Vagina (tissue), 2 donors: ENCODE measurements at regions not wholly inside any gene's neighbourhood (a gene's known extent, or its start where the extent isn't known, plus 50 kb on each side); places are given as distances from the start of the nearest gene placed in this dataset.
"Not testable (repeated sequence)": the region's sequence is repeated elsewhere in the genome, so short reads cannot be mapped to it uniquely, and the experiment has no call there.

Experiments used
- DNase-seq, 2 donors: peaks; one replicate each; pipeline ENCODE4 v3.0.0-alpha.2; 2017; ENCODE audit errors: extremely low spot score in 2 of 2
- H3K27ac ChIP-seq: fragments of 200-600 bp; sonication (generic); one replicate; pipeline ENCODE4 v1.5.1; 2019
- H3K27me3 ChIP-seq: fragments of 200-600 bp; sonication (generic); one replicate; pipeline ENCODE4 v1.5.1; 2019
- H3K36me3 ChIP-seq, 2 donors: fragments of 200-600 bp; sonication (generic); one replicate each; pipeline ENCODE4 v1.5.1; 2017 to 2019
- H3K4me1 ChIP-seq: fragments of 200-600 bp; sonication (generic); one replicate; pipeline ENCODE4 v1.5.1; 2019
- H3K4me3 ChIP-seq, 2 donors: fragments of 200-600 bp; sonication (generic); 1 replicate in 1 of 2; 2 replicates in 1 of 2; pipeline ENCODE4 v1.5.1; 2016 to 2019
- H3K9me3 ChIP-seq: fragments of 200-600 bp; sonication (generic); one replicate; pipeline ENCODE4 v1.5.1; 2019
- POLR2A ChIP-seq, 2 donors: fragments of 450-650 bp; IDR thresholded peaks; one replicate each; pipeline ENCODE4 v1.6.1; 2017; ENCODE audit warnings: antibody characterized with exemption in 2 of 2, mild to moderate bottlenecking in 2 of 2, moderate library complexity in 2 of 2
- POLR2AphosphoS5 ChIP-seq, 2 donors: sonication (generic); formaldehyde crosslinking; IDR thresholded peaks; one replicate each; pipeline ENCODE4 v1.9.0; 2017; ENCODE audit warnings: antibody characterized with exemption in 2 of 2, mild to moderate bottlenecking in 2 of 2, low read depth in 1 of 2; ENCODE audit not compliant: insufficient read depth in 1 of 2
- intact Hi-C: fragments of 100-400 bp; cut with DNase I; formaldehyde crosslinking; loops from one replicate; pipeline ENCODE4 v1.15.1; 2023
- TF ChIP-seq, protein P1 (sequence below), 3 experiments: fragments of 450-650 bp in 2 of 3; fragments of 200-600 bp in 1 of 3; sonication (generic) in 1 of 3; IDR thresholded peaks; one replicate each; pipeline ENCODE4 v1.5.1; 2017 to 2019; ENCODE audit warnings: antibody characterized with exemption in 3 of 3, mild to moderate bottlenecking in 2 of 3, moderate library complexity in 2 of 3

DNA sequence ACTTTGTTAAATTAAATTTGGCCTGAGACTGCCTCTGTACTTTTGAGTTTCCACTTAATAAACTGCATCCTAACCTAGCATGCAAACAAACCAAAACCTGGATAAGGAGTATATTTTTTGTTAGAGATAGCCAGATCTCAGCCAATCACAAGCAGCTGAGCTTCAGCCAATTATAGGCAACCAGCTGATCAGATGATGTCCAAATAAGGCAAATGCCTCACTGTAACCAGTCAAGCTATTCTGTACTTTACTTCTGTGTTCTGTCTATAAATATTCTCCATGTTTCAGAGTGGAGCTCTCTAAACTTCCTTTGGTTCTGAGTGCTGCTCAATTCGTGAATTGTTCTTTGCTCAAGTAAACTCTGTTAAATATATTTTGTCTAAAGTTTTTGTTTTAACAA is 194.6 kb upstream of the RGS17 start:
- intact Hi-C loops, result no loop called here
- no peak for TF ChIP-seq POLR2A (IDR thresholded peaks at IDR 0.05)
- TF ChIP-seq POLR2AphosphoS5 (IDR thresholded peaks at IDR 0.05; ENCODE audit: insufficient read depth in 1 of 2, low read depth in 1 of 2), result no peak
- TF ChIP-seq, protein P1, sequence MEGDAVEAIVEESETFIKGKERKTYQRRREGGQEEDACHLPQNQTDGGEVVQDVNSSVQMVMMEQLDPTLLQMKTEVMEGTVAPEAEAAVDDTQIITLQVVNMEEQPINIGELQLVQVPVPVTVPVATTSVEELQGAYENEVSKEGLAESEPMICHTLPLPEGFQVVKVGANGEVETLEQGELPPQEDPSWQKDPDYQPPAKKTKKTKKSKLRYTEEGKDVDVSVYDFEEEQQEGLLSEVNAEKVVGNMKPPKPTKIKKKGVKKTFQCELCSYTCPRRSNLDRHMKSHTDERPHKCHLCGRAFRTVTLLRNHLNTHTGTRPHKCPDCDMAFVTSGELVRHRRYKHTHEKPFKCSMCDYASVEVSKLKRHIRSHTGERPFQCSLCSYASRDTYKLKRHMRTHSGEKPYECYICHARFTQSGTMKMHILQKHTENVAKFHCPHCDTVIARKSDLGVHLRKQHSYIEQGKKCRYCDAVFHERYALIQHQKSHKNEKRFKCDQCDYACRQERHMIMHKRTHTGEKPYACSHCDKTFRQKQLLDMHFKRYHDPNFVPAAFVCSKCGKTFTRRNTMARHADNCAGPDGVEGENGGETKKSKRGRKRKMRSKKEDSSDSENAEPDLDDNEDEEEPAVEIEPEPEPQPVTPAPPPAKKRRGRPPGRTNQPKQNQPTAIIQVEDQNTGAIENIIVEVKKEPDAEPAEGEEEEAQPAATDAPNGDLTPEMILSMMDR (IDR thresholded peaks at IDR 0.05), result no peak
- Histone ChIP-seq H3K27ac (no peak overlapping the region), H3K9me3 (no peaks in the 10 kb centered on the region), H3K4me1 (no peaks in the 10 kb centered on the region), H3K27me3 (no peaks in the 10 kb centered on the region), H3K4me3 (no peak overlapping the region), H3K36me3 (no peaks in the 10 kb centered on the region)
- no peak for DNase-seq

DNA sequence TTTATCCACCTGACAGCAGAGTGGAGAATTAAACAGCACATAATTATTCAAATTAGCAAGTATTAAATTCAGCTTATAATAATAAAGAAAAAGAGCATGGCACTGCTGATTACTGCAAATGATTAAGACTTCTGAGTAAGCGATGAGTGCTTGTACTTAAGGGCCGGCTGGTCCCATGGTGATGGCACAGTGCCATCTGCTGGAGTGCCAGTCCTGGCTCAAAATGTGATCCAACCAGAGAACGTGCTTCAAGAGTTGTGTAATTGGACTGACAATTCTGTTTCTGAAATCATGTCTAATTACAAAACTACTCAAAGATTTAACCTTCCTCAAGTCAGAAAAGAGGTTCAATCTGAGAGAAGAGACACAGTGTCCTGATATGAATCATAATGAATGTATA is 181.6 kb upstream of the RGS17 start:
- intact Hi-C loops, result no loop called here
- H3K9me3 ChIP-seq, result no peaks in the 10 kb centered on the region
- no peak for TF ChIP-seq POLR2AphosphoS5 (IDR thresholded peaks at IDR 0.05; ENCODE audit: insufficient read depth in 1 of 2, low read depth in 1 of 2)
- TF ChIP-seq POLR2A (IDR thresholded peaks at IDR 0.05), result no peak
- TF ChIP-seq, protein P1 (IDR thresholded peaks at IDR 0.05), result no peak
- no peak overlapping the region for H3K4me3 ChIP-seq
- H3K4me1 ChIP-seq, result no peaks in the 10 kb centered on the region
- no peaks in the 10 kb centered on the region for H3K27me3 ChIP-seq
- no peak overlapping the region for H3K27ac ChIP-seq
- no peak for DNase-seq
- no peaks in the 10 kb centered on the region for H3K36me3 ChIP-seq

DNA sequence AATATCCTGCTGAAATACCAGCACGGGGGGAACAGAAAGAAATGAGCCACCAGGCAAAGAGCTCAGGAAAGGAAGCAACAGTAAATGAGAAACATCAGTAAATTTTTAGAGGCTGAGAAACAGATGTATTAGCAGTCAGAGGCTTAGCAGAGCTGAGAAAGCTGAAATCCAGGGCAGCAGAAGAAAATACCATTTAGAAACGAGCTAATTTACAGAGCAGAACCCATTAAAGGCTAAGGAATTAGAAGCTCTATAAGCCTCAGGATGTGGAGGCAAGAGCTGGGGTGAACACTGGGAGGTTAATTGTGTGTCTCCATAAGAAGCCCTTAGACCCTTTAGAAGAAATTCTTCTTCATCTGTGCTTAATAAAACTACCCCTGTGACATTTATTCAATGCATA is 178.6 kb upstream of the RGS17 start:
- Histone ChIP-seq H3K27ac (no peak overlapping the region), H3K27me3 (no peaks in the 10 kb centered on the region), H3K4me3 (no peak overlapping the region), H3K4me1 (no peaks in the 10 kb centered on the region), H3K9me3 (no peaks in the 10 kb centered on the region), H3K36me3 (no peaks in the 10 kb centered on the region)
- no peak for DNase-seq
- intact Hi-C loops, result no loop called here
- TF ChIP-seq POLR2AphosphoS5 (IDR thresholded peaks at IDR 0.05; ENCODE audit: insufficient read depth in 1 of 2, low read depth in 1 of 2) (no peak), POLR2A (IDR thresholded peaks at IDR 0.05) (no peak)
- TF ChIP-seq, protein P1 (IDR thresholded peaks at IDR 0.05), result no peak

DNA sequence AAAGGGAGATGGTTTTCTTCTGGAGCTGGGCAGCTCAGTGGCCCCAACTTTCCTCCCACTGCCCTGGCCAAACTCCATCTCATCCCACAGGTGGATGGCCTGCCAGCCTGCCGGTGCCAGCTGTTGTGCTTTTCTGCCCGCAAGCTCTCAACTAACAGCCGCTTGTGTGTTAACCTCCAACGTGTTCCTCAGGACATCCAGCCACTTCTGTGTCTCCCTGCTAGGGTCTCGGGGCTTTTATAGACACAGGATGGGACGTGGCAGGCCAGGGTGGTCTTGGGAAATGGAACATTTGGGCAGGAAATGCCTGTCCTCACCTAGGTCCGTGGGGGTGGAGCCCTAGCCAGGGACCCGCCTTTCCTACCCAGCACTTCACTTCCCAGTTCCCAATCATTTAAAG is 171.1 kb upstream of the RGS17 start:
- Histone ChIP-seq H3K27me3 (no peaks in the 10 kb centered on the region), H3K9me3 (no peaks in the 10 kb centered on the region), H3K36me3 (no peaks in the 10 kb centered on the region), H3K4me3 (no peak overlapping the region), H3K4me1 (no peaks in the 10 kb centered on the region), H3K27ac (no peak overlapping the region)
- intact Hi-C loops, result no loop called here
- TF ChIP-seq, protein P1 (IDR thresholded peaks at IDR 0.05), result no peak
- no peak for TF ChIP-seq POLR2AphosphoS5 (IDR thresholded peaks at IDR 0.05; ENCODE audit: insufficient read depth in 1 of 2, low read depth in 1 of 2)
- TF ChIP-seq POLR2A (IDR thresholded peaks at IDR 0.05), result no peak
- no peak for DNase-seq

DNA sequence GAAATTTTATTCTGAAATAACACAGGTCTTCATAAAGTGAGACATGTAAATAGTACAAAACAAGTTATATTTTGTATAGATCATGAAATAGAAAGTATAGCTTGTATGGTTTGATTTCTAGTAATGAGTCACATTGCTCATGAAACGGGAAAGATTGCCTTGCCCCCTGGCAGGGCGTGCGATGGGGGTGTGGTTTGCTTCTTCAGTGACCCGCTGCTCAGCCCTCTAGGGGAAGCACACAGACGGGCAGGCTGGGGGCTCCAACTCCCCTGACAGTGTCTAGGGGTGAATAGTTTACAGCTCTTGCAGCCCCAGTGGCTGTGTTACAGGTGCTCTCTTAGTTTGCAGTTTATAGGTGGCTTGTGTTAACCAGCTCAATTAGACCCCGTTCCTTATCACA is 170.5 kb upstream of the RGS17 start:
- Histone ChIP-seq H3K36me3 (no peaks in the 10 kb centered on the region), H3K4me1 (no peaks in the 10 kb centered on the region), H3K9me3 (no peaks in the 10 kb centered on the region), H3K27ac (no peak overlapping the region), H3K4me3 (no peak overlapping the region), H3K27me3 (no peaks in the 10 kb centered on the region)
- no peak for DNase-seq
- TF ChIP-seq POLR2AphosphoS5 (IDR thresholded peaks at IDR 0.05; ENCODE audit: insufficient read depth in 1 of 2, low read depth in 1 of 2) (no peak), POLR2A (IDR thresholded peaks at IDR 0.05) (no peak)
- TF ChIP-seq, protein P1 (IDR thresholded peaks at IDR 0.05), result no peak
- intact Hi-C loops, result no loop called here

DNA sequence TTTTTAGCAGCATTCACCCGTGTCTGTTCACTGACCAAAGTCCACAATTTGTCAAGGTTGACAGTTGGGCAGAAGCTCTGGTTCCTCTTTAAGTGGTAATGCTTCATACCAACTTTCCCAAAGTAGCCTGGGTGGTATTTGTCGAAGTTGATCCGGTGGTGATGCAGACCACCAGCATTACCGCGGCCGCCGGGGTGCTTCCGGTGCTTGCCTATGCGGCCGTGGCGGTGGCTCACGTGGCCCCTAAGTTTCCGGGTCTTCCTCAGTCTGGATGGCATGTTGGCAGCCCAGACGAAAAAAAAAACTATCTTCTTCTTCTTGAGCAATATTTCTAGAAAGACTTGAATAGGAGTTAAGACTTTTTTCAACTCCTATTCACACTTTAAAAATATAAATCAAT is 151.4 kb upstream of the RGS17 start:
- H3K9me3 ChIP-seq, intact Hi-C loops, H3K27me3 ChIP-seq, H3K4me3 ChIP-seq, H3K4me1 ChIP-seq, H3K27ac ChIP-seq, H3K36me3 ChIP-seq, DNase-seq: not testable (repeated sequence)
